ENCODE measurements at regions not wholly inside any gene's neighbourhood (a gene's known extent, or its start where the extent isn't known, plus 50 kb on each side); places are given as distances from the start of the nearest gene placed in this dataset.

DNA sequence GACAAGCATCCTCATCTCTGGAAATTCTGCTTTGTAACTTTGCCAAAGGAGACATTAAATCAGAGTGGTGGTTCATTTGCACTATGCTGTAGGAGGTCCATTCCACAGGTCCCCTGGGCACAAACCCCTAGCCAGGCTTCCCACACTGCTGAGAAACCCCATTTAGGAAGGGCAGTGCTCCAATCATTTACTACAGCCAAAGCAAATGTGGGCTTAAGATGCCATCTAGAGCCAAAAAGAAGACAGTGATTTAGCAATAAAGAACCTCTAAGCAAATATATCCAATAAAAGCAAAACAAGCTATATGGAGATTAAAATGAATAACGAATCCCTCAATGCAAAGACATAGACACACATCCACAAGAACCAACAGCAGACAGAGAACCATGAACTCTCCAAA is 129.0 kb upstream of the ALDH1B1 start:
- Mint-ChIP-seq H3K4me1 (ENCODE audit: unreplicated experiment) (no peaks in the 10 kb centered on the region), H3K36me3 (ENCODE audit: low read depth, unreplicated experiment) (no peaks in the 10 kb centered on the region), H3K27ac (ENCODE audit: unreplicated experiment) (no peak overlapping the region), H3K9me3 (ENCODE audit: unreplicated experiment) (peaks cover 4% of the 10 kb centered on the region), H3K4me3 (ENCODE audit: unreplicated experiment) (no peak overlapping the region), H3K27me3 (ENCODE audit: unreplicated experiment) (no peaks in the 10 kb centered on the region)
- TF ChIP-seq, protein P1, sequence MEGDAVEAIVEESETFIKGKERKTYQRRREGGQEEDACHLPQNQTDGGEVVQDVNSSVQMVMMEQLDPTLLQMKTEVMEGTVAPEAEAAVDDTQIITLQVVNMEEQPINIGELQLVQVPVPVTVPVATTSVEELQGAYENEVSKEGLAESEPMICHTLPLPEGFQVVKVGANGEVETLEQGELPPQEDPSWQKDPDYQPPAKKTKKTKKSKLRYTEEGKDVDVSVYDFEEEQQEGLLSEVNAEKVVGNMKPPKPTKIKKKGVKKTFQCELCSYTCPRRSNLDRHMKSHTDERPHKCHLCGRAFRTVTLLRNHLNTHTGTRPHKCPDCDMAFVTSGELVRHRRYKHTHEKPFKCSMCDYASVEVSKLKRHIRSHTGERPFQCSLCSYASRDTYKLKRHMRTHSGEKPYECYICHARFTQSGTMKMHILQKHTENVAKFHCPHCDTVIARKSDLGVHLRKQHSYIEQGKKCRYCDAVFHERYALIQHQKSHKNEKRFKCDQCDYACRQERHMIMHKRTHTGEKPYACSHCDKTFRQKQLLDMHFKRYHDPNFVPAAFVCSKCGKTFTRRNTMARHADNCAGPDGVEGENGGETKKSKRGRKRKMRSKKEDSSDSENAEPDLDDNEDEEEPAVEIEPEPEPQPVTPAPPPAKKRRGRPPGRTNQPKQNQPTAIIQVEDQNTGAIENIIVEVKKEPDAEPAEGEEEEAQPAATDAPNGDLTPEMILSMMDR (IDR thresholded peaks at IDR 0.05; ENCODE audit: unreplicated experiment) = no peak
- no peak for DNase-seq (ENCODE audit: low spot score)

DNA sequence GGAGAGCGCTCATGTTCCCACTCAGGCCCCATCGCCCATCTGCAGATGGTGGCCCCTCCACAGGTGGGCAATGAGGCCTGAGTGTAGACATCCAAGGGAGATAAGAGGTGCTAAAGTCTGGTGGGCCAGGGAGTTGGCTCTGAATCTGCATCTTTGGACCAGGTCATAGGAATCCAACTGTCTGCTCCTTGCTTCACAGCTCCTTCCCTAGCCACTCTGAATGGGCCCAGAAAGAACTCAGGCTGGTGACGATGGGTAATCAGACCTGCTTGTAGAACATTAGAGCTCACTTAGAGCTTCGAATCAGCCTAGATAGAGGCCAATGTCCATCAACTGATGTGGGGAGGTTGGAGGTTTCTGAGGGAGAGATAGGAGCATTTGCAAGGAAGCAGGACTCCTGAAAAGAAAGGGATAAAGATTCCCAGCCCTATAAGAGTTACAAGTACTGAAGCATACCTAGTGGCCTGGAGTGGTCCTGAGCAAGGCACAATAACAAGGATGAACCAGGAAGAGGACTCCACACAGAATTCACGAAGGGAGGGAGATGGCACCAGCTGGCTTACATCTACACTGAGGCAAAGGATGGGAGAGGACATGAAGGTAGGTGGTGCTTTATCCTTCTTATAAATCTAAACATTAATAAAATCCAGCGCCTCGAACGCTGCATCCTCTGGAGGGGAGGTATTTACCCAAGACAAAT is 132.8 kb upstream of the ALDH1B1 start:
- Mint-ChIP-seq H3K4me3 (ENCODE audit: unreplicated experiment) (no peak overlapping the region), H3K27me3 (ENCODE audit: unreplicated experiment) (no peaks in the 10 kb centered on the region), H3K9me3 (ENCODE audit: unreplicated experiment) (peaks cover 4% of the 10 kb centered on the region), H3K27ac (ENCODE audit: unreplicated experiment) (no peak overlapping the region), H3K4me1 (ENCODE audit: unreplicated experiment) (no peaks in the 10 kb centered on the region), H3K36me3 (ENCODE audit: low read depth, unreplicated experiment) (no peaks in the 10 kb centered on the region)
- DNase-seq (ENCODE audit: low spot score) = no peak
- TF ChIP-seq, protein P1 (IDR thresholded peaks at IDR 0.05; ENCODE audit: unreplicated experiment) = no peak

DNA sequence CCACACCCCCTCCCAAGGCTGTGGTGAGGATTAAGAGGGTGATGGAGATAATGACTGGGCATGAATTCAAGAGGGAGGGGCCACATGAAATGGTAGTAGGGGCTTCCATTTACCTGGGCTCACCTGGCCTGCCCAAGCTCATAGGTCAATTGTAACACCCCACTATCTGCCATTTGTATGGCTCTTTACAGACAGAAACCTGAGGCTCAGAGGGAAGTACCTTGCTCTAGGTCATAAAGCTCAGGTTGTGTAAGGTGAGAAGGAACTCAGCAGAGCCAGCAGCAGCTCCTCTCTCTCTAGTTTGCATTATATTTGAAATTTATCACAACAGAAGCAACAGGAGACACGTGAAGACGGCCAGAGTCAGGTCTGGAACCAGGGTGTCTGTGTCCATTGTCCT is 133.4 kb upstream of the ALDH1B1 start:
- no peak overlapping the region for H3K27ac Mint-ChIP-seq (ENCODE audit: unreplicated experiment)
- DNase-seq (ENCODE audit: low spot score) = no peak
- no peak overlapping the region for H3K4me3 Mint-ChIP-seq (ENCODE audit: unreplicated experiment)
- TF ChIP-seq, protein P1 (IDR thresholded peaks at IDR 0.05; ENCODE audit: unreplicated experiment) = no peak
- H3K27me3 Mint-ChIP-seq (ENCODE audit: unreplicated experiment) = no peaks in the 10 kb centered on the region
- H3K4me1 Mint-ChIP-seq (ENCODE audit: unreplicated experiment) = no peaks in the 10 kb centered on the region
- peaks cover 4% of the 10 kb centered on the region for H3K9me3 Mint-ChIP-seq (ENCODE audit: unreplicated experiment)
- no peaks in the 10 kb centered on the region for H3K36me3 Mint-ChIP-seq (ENCODE audit: low read depth, unreplicated experiment)

DNA sequence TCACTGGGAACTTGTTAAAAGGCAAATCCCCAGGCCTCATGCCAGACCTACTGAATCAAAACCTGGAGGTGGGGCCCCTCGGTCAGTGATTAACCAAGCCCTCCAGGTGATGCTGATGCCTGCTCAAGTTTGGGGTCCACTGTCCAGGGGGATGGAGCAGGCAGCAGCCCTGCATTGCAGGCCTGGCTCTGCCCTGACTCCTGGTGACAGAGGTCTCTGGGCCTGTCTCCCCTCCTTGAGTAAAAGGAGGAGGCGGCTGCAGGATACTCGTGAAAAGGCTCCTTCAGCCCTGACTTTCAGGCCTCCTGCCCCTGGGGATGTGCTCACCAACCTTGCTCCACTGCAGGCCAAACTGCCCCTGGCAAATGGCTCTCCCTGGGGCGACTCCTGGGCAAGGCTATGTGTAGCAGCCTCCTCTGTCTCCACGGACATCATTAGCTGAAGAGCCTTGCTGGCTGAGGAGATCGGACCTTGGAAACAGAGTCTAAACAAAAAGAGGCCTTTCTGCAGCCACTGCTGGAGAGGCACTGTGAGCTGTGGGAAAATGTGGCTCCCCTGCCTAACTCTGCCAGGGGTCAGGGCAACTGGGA is 134.8 kb upstream of the ALDH1B1 start:
- no peak overlapping the region for H3K27ac Mint-ChIP-seq (ENCODE audit: unreplicated experiment)
- peaks cover 4% of the 10 kb centered on the region for H3K9me3 Mint-ChIP-seq (ENCODE audit: unreplicated experiment)
- H3K4me1 Mint-ChIP-seq (ENCODE audit: unreplicated experiment) = no peaks in the 10 kb centered on the region
- no peaks in the 10 kb centered on the region for H3K36me3 Mint-ChIP-seq (ENCODE audit: low read depth, unreplicated experiment)
- no peak overlapping the region for H3K4me3 Mint-ChIP-seq (ENCODE audit: unreplicated experiment)
- no peaks in the 10 kb centered on the region for H3K27me3 Mint-ChIP-seq (ENCODE audit: unreplicated experiment)
- no peak for DNase-seq (ENCODE audit: low spot score)
- TF ChIP-seq, protein P1 (IDR thresholded peaks at IDR 0.05; ENCODE audit: unreplicated experiment) = no peak

DNA sequence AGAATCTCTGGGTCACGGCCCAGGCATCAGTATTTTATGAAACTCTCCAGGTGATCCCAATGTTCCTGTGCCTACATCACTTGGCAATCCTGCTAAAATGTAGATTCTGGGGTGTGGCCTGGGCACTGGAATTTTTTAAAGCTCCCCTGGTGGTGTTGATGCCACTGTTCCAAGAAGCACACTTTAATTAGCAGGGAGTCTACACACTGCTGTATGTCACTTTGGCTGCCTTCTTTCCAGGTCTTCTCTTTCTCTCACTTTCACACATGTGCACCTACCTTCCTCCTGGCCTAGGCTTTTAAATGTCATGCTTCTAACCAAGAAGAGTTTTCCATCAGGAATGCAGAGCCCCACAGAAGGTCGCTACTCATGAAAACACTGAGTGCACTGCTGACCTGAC is 136.0 kb upstream of the ALDH1B1 start:
- Mint-ChIP-seq H3K27me3 (ENCODE audit: unreplicated experiment) (no peaks in the 10 kb centered on the region), H3K4me3 (ENCODE audit: unreplicated experiment) (no peak overlapping the region), H3K27ac (ENCODE audit: unreplicated experiment) (no peak overlapping the region), H3K9me3 (ENCODE audit: unreplicated experiment) (peaks cover 4% of the 10 kb centered on the region), H3K36me3 (ENCODE audit: low read depth, unreplicated experiment) (no peaks in the 10 kb centered on the region), H3K4me1 (ENCODE audit: unreplicated experiment) (no peaks in the 10 kb centered on the region)
- DNase-seq (ENCODE audit: low spot score) = no peak
- TF ChIP-seq, protein P1 (IDR thresholded peaks at IDR 0.05; ENCODE audit: unreplicated experiment) = no peak
